ENCODE measurements at regions not wholly inside any gene's neighbourhood (a gene's known extent, or its start where the extent isn't known, plus 50 kb on each side); places are given as distances from the start of the nearest gene placed in this dataset.

- no peak for DNase-seq (ENCODE audit: low read depth in 1 of 2, low spot score in 2 of 2)
- no peak overlapping the region for H2BK12ac ChIP-seq (ENCODE audit: low read depth, low read length)
- no peak for FAIRE-seq
- H3K4me3 ChIP-seq (ENCODE audit: extremely low read depth in 1 of 4, insufficient read depth in 2 of 4, low read depth in 3 of 4, low read length in 4 of 4): no peak overlapping the region
- H3K27ac ChIP-seq (ENCODE audit: low read depth, low read length): no peak overlapping the region
- no peaks in the 10 kb centered on the region for H3K36me3 ChIP-seq (ENCODE audit: control insufficient read depth in 2 of 4, insufficient read depth in 4 of 4, low read length in 3 of 4)
- no peaks in the 10 kb centered on the region for H3K79me1 ChIP-seq (ENCODE audit: low read depth, low read length)
- H3K18ac ChIP-seq (ENCODE audit: extremely low read depth, low read length): no peak overlapping the region
- H2AFZ ChIP-seq (ENCODE audit: low read length): no peak overlapping the region
- H4K5ac ChIP-seq (ENCODE audit: insufficient read length, low read depth, low read length): no peak overlapping the region
- TF ChIP-seq SP4 (IDR thresholded peaks at IDR 0.05; ENCODE audit: low read length) (no peak), YY1 (IDR thresholded peaks at IDR 0.05; ENCODE audit: low read depth, low read length) (no peak), RXRA (IDR thresholded peaks at IDR 0.05; ENCODE audit: insufficient read depth, low read depth, low read length) (no peak), TAF1 (IDR thresholded peaks at IDR 0.05; ENCODE audit: low read depth, low read length) (no peak), POU5F1 (IDR thresholded peaks at IDR 0.05; ENCODE audit: low read depth, low read length) (no peak), CBX5 (IDR thresholded peaks at IDR 0.05; ENCODE audit: low read depth, low read length) (no peak), SIX5 (IDR thresholded peaks at IDR 0.05; ENCODE audit: low read depth, low read length) (no peak), EP300 (IDR thresholded peaks at IDR 0.05; ENCODE audit: borderline replicate concordance in 1 of 2, low read depth in 2 of 2, low read length in 2 of 2) (no peak)
- H3K56ac ChIP-seq (replicated peaks; ENCODE audit: insufficient read length, low read depth, low read length): no peak overlapping the region
- no peak overlapping the region for H3K14ac ChIP-seq (ENCODE audit: insufficient read length)
- 97% methylated on average over 2 of the region's 2 CpGs; no CpG with 5 or more reads in 1 of the 2 experiments for WGBS, 2 experiments (ENCODE audit: extremely low coverage in 1 of 2, insufficient coverage in 1 of 2, insufficient read length in 1 of 2, insufficient replicate concordance in 2 of 2, low coverage in 1 of 2, low lambda C conversion rate in 2 of 2, missing lambda C conversion rate in 1 of 2)
- no peak overlapping the region for H4K91ac ChIP-seq (replicated peaks; ENCODE audit: insufficient read length, low read length)
- H3K79me2 ChIP-seq (ENCODE audit: control insufficient read depth in 1 of 2, insufficient read depth in 2 of 2, low read length in 2 of 2): no peaks in the 10 kb centered on the region
- POLR2A ChIA-PET (ENCODE audit: partially characterized antibody): no interaction called here
- no peaks in the 10 kb centered on the region for H3K4me1 ChIP-seq (replicated peaks in 1 of 4; ENCODE audit: control insufficient read depth in 3 of 4, insufficient read depth in 4 of 4, low read length in 3 of 4)
- H3K27me3 ChIP-seq (replicated peaks in 1 of 4; ENCODE audit: control insufficient read depth in 3 of 4, extremely low read depth in 1 of 4, insufficient read depth in 3 of 4, low read length in 3 of 4): no peaks in the 10 kb centered on the region
- no peak overlapping the region for H2BK20ac ChIP-seq (ENCODE audit: low read length)
- H3K23ac ChIP-seq (ENCODE audit: insufficient read length): no peak overlapping the region
- H3K9me3 ChIP-seq (ENCODE audit: insufficient read depth in 2 of 2, low read depth in 1 of 2, low read length in 1 of 2): no peaks in the 10 kb centered on the region
- no peak overlapping the region for H3K4me2 ChIP-seq (ENCODE audit: insufficient read depth in 1 of 2, low read depth in 2 of 2, low read length in 2 of 2)
- CTCF ChIA-PET (ENCODE audit: partially characterized antibody): interaction anchor here (0.7 kb wide), 1 partner anchor 930 kb away, joined by 4 read pairs; no protein-coding TSS in a partner anchor
- H2BK5ac ChIP-seq (ENCODE audit: low read depth, low read length): no peak overlapping the region
- H2AK5ac ChIP-seq (ENCODE audit: low read depth, low read length): no peak overlapping the region
- H3K9ac ChIP-seq (replicated peaks in 1 of 4; ENCODE audit: extremely low read depth in 1 of 4, low read depth in 3 of 4, low read length in 3 of 4): no peak overlapping the region
- H2BK120ac ChIP-seq (replicated peaks; ENCODE audit: low read depth, low read length): no peak overlapping the region
- no peak overlapping the region for H2BK15ac ChIP-seq (ENCODE audit: low read length)
- no peak overlapping the region for H3K4ac ChIP-seq (replicated peaks; ENCODE audit: insufficient read length, low read depth, low read length)
- no peaks in the 10 kb centered on the region for H3K23me2 ChIP-seq (ENCODE audit: low read depth, low read length)
- H4K8ac ChIP-seq (ENCODE audit: extremely low read depth, insufficient read depth, low read length): no peak overlapping the region
- H4K20me1 ChIP-seq (replicated peaks in 1 of 2; ENCODE audit: control insufficient read depth in 1 of 2, insufficient read depth in 2 of 2, low read length in 2 of 2): no peaks in the 10 kb centered on the region
Observed at GRCh38 chr3:189080745-189081144, 91.0 kb upstream of the TPRG1 start.
